ENCODE measurements at regions not wholly inside any gene's neighbourhood (a gene's known extent, or its start where the extent isn't known, plus 50 kb on each side); places are given as distances from the start of the nearest gene placed in this dataset.

GRCh38 chr12:30048371-30048770, 264.6 kb upstream of the TMTC1 start:
- TF ChIP-seq POLR2AphosphoS5 (IDR thresholded peaks at IDR 0.05) (no peak), CTCF (IDR thresholded peaks at IDR 0.05) (no peak), EP300 (IDR thresholded peaks at IDR 0.05) (no peak), POLR2A (IDR thresholded peaks at IDR 0.05) (no peak)

Measured in sigmoid colon (tissue), 4 donors.